Prostate gland (tissue), 2 donors: ENCODE measurements at regions not wholly inside any gene's neighbourhood (a gene's known extent, or its start where the extent isn't known, plus 50 kb on each side); places are given as distances from the start of the nearest gene placed in this dataset.

Experiments used
- CTCF ChIP-seq, 4 experiments: fragments of 200-600 bp in 2 of 4; fragments of 450-650 bp in 2 of 4; sonication (generic) in 2 of 4; IDR thresholded peaks; 1 replicate in 3 of 4; 2 replicates in 1 of 4; pipeline ENCODE4 v1.5.1; 2016 to 2019; ENCODE audit warnings: antibody characterized with exemption in 4 of 4, mild to moderate bottlenecking in 2 of 4, moderate library complexity in 2 of 4
- POLR2A ChIP-seq: fragments of 450-650 bp; IDR thresholded peaks from one replicate; pipeline ENCODE4 v1.6.1; 2016; ENCODE audit warnings: antibody characterized with exemption, mild to moderate bottlenecking

- TF ChIP-seq POLR2A, result no peak
- TF ChIP-seq CTCF (IDR thresholded peaks at IDR 0.05), result no peak
Measured at GRCh38 chr4:97367878-97368277, 775.4 kb downstream of the STPG2 start.
